HG02973 (cell line): ENCODE measurements at regions not wholly inside any gene's neighbourhood (a gene's known extent, or its start where the extent isn't known, plus 50 kb on each side); places are given as distances from the start of the nearest gene placed in this dataset.
A peak's percentile ranks its signal among the peaks of the same experiment; 100 is the strongest.

ENCODE experiments used
- ATAC-seq: cut with Tn5 transposase; IDR thresholded peaks from one replicate; pipeline ENCODE4 v1.9.1; 2021; ENCODE audit warnings: moderate library complexity; ENCODE audit not compliant: unreplicated experiment

DNA sequence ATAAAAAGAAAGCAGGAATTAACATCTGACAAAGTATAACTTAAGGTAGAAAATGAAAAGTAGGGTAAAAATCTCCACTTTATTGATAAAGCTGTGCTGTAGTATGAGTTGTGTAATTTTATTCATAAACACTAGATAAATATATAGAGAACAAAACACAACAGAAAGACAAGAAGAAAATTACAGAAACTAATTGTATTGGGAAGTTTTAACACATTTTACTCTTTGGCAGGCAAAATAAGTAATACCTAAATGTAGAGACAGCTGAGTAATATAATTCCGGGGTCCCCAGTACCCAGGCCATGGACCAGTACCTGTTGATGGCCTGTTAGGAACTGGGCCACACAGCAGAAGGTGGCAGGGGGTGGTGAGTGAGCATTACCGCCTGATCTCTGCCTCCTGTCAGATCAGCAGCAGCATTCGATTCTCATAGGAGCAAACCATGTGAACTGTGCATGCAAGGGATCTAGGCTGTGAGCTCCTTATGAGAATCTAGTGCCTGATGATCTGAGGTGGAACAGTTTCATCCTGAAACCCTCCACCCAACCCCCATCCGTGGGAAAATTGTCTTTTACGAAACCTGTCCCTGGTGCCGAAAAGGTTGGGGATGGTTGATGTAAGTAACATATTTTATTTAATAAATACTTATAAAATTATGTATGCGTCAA is 84.4 kb upstream of the ETV6 start:
- no peak for ATAC-seq

DNA sequence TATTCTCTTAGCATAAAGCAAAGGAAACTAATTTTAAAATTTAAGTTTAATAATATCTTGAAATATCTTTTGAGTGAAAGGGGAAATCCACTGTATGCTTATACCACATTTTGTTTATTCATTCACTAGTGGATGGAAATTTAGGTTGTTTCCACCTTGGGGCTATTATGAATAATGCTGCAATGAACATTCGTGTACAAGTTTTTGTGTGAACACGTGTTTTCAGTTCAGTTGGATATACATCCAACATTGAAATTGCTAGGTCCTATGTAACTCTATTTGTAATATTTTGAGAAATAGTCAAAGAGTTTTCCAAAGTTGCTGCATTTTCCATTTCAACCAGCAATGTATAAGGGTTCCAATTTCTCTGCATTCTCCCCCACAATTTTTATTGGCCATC is 83.7 kb upstream of the ETV6 start:
- no peak for ATAC-seq

GRCh38 chr12:11568155-11568761 is 81.2 kb upstream of the ETV6 start:
- no peak for ATAC-seq

DNA sequence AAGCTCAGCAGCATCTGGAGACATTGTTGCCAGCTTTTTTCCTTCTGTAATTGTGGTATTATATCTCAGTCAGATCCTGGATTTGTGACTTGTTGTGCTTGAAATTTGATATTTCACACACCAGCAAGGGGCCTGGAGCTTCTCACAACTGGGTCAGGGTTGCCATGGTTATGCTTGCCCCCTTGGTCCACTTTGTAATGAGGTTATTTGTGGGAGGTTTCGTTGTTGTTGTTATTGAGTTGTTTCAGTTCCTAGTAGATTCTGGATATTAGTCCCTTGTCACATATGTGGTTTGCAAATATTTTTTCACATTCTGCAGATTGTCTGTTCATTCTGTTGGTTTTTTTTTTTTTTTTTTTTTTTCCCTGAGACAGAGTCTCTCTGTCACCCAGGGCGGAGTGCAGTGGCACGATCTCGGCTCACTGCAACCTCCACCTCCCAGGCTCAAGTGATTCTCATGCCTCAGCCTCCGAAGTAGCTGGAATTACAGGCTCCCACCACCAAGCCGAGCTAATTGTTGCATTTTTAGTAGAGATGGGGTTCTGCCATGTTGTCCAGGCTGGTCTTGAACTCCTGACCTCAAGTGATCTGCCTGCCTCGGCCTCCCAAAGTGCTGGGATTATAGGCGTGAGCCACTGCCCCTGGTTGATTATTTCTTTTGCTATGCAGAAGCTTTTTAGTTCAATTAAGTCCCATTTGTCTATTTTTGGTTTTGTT is 80.6 kb upstream of the ETV6 start:
- ATAC-seq, result peak; percentile 87

DNA sequence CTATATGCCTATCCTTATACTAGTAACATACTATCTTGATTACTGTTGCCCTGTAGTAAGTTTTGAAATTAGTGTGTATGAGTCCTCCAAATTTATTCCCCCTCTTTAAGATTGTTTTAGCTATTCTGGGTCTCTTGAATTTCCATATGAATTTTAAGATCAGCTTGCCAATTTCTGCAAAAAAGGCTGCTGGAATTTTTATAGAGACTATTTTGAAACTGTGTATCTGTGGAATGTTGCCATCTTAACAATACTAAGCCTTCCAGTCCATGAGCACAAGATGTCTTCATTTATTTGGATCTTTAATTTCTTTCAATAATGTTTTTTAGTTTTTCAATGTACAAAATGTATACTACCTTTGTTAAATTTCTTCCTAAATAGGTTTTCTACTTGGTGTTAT is 79.8 kb upstream of the ETV6 start:
- no peak for ATAC-seq

DNA sequence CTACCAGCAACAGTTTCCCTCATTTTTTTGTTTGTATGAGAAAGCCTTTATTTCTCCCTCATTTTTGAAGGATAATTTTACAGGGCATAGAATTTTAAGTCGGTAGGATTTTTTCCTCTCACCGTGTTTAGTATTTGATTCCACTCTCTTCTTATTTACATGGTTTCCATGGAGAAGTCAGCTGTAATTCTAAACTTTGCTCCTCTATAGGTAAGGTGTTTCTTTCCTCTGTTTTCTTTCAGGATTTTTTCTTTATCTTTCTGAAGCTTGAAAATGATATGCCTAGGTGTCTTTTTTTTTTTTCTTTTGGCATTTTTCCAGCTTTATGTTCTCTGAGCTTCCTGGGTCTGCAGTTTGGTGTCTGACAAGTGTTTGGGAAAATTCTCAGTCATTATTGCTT is 75.6 kb upstream of the ETV6 start:
- no peak for ATAC-seq

DNA sequence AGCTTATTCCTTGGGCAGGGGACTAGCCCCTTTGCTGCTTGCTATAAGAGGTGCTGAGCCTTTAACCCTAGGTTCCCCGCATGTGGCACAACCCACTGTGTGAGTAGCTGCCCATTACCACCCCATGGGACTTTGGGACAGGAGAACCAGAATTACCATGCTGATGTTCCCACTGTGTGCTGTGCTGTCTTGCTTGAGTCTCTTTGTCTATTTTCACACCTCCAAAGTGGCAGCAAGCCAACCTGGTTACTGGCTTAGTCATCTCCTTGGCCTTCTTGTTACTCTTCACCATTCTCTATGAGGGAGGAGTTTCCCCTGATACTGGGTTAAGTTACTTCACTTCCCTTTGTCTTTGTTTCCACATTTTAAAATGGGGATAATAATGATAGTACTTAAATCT is 73.4 kb upstream of the ETV6 start:
- peak; percentile 41 for ATAC-seq

DNA sequence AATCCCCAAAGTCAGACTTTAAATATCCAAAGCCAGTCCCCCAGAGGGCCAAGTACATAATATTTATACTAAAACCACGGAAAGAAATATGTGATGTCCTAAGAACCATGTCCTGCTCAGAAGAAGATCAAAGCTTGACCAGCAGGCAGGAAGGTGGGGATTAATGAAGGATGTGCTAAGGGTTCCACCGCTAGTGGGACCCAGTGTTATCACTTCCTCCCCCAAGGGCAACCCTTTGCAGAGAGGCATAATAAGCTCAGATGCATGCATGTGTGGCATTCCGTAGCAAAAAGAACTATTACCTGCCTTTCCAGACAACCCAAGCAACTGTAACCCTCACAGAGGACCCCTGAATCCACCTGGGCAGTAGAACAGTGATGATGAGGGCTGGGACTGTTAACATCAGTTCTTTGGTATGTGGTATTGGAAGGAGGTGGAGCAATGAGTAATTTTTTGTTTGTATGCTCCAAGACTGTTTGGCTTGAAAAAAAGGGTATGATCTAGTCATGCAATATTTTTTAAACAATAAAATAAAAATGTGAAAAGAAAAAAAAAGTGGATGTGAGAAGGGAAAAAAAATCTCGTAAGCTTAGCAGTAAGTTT is 71.7 kb upstream of the ETV6 start:
- ATAC-seq, result no peak

DNA sequence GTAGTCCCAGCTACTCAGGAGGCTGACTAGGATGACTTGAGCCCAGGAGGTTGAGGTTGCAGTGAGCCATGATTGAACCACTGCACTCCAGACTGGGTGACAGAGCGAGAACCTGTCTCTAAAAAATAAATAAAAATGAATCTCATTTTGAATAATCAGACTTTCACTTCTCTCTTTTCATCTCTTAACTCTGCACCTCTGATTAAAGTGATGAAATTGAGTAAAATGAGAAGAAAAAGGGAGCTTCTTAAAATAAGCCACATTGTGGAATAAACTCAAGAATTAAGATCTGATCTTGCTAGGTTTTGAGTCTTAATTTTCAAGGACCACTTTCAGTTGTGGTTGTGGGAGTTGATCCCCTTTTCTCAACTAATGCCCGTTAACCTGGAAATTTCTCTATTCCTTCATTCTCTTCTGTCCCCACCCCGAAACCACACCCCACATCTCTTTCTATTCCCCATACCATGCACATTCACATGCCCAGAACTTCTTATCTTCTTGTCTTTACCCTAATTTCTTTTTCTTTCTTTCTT is 70.9 kb upstream of the ETV6 start:
- peak; percentile 77 for ATAC-seq

- ATAC-seq, result no peak
Observed at GRCh38 chr12:11580125-11580751, 69.2 kb upstream of the ETV6 start.

DNA sequence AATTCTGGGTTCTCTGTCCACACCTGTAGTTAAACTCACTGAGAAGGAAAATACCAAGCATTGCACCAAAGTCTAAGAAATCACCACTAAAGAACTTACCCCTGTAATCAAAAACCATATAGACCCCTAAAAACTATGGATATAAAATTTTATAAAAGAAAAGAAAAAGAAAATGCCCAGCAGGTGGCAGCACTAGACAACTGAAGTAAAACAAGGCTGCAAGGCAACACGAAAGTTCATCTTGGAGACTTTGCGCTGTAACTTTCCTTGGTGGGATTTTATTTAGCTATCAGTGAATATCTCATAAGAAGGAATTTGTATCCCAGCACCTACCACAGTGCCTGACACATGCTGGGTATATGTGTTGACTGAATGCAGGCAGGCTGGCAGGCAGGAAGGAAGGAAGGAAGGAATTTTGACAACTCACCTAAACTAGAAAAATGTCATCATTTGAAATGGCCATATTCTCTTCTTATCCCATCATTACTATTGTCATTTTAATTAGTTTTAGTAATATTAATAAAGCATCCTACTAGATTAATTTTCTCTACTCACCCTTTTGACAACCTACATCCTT is 68.2 kb upstream of the ETV6 start:
- ATAC-seq, result no peak

DNA sequence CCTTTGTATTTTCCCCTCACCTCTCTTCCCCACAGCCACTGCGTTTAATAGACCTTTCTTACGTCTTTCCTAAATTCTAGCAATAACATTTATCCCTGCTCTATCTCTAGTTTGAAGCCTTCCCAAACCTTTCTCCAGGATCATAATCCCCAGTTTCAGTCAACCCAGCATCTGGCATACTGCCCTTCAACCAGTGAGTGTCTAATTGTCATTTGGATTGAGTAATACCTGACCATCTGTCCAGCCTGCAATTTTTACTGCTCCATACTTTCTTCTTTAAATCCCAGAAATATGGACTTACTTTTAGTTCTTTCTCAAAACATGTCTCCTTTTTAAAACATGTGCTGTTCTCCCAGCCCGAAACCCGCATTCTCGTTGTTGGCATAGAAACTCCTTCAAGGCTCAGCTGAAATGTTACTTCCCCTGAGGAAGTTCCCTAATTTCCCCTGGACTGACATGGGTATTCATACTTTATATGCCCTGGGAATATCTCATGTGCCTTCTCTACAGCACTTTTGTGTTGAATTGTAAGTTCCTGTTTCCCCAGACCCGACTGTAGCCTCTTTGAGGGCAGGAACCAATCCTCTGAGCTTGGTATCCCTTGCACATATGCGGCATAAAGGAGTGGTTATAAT is 65.1 kb upstream of the ETV6 start:
- ATAC-seq, result no peak

DNA sequence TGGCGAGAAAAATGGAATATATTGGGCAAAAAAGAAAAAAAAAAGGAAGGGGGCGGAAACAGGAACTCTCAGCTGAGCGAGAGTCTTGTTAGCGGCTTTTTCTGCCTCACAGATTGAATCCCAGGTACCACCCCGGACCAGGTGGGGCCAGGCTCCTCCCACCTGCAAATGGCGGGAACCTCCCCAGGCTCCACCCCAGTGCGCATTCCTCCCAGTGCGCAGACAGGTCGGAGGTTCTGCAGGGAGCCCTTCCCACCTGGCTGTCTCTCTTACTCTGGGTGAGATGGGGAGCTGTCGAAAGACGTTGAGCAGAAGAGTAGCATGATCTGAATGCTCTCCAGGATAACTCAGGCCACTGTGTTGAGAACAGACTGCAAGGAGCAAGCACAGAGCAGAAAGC is 57.0 kb upstream of the ETV6 start:
- no peak for ATAC-seq

DNA sequence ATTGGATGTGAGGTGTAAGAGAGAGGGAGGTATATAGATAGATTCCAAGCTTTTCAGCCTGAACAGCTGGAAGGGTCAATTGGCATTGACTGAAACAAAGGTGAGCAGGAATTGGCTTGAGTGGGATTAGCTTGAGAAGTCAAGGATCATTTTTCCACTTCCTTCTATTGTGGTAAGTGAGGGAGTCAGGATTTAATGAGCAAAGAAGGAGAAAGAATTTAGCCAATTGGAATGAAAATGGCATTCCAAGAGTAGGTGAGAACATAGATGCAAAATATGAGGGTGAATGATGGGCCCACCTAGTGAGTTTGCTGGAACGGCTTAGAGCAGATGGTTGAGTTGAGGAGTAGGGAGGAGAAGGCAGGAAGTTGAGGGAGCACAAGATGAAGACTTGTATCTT is 56.5 kb upstream of the ETV6 start:
- no peak for ATAC-seq

GRCh38 chr12:11595080-11595479 is 54.4 kb upstream of the ETV6 start:
- no peak for ATAC-seq

DNA sequence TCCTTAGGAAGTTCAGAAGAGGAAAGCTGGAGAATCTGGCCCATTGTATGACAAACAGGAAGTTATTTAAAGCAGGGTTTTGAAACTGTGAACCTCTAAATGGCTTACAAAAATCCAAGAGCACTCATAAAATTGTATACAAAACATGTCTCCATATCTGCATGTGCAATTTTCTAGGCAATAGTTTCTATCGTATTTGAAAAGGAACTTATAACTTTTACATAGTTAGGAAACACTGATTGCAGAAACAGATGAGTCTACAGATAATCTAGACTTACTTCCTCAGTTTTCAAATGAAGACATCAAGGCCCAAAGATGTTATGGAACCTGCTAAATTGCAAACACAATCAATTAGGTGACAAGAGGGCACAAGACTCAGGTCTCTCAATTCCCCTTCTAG is 53.3 kb upstream of the ETV6 start:
- no peak for ATAC-seq

DNA sequence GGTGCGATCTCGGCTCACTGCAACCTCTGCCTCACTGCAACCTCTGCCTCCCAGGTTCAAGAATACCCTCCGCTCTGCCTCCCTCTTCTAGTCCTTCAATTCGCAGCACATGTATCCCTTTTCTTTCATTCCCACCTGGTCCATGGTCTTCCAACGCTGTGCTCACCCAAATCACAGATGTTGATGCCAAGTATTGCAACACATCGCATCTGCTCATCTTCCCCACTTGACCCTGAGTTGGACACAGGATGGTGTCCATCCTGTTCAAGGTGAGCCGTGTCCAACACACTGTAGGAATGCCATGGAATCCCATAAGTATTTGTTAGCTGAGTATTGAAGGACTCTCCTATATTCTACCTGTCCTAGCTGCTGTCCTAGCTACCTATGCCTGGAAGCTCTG is 50.6 kb upstream of the ETV6 start:
- ATAC-seq, result no peak
